ENCODE measurements at regions not wholly inside any gene's neighbourhood (a gene's known extent, or its start where the extent isn't known, plus 50 kb on each side); places are given as distances from the start of the nearest gene placed in this dataset.
A peak's percentile ranks its signal among the peaks of the same experiment; 100 is the strongest.
"Not testable (repeated sequence)": the region's sequence is repeated elsewhere in the genome, so short reads cannot be mapped to it uniquely, and the experiment has no call there.

DNA sequence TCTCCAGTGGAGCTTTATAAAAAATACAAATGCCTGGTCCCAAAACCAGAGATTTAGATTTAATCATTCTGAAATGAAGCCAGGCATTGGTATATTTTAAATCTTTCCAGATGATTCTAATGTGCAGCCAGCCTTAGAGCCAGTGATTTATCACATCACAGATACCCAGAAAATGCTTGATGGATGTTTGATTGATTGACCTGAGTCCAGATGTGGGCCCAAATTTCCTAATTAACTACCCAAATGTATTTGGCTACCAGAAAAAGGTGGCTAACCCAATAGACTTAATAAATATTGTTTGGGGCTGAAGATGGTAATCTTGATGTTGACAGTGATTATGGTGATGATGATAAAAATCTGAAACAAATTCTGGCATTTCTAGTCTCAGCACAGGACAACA, 93.1 kb downstream of the ABCC12 start:
- DNase-seq (no peak), FAIRE-seq (no peak), ATAC-seq (no peak)
- H3K9me3 ChIP-seq: no peaks in the 10 kb centered on the region
- no peaks in the 10 kb centered on the region for H3K36me3 ChIP-seq
- TF ChIP-seq, protein P1, sequence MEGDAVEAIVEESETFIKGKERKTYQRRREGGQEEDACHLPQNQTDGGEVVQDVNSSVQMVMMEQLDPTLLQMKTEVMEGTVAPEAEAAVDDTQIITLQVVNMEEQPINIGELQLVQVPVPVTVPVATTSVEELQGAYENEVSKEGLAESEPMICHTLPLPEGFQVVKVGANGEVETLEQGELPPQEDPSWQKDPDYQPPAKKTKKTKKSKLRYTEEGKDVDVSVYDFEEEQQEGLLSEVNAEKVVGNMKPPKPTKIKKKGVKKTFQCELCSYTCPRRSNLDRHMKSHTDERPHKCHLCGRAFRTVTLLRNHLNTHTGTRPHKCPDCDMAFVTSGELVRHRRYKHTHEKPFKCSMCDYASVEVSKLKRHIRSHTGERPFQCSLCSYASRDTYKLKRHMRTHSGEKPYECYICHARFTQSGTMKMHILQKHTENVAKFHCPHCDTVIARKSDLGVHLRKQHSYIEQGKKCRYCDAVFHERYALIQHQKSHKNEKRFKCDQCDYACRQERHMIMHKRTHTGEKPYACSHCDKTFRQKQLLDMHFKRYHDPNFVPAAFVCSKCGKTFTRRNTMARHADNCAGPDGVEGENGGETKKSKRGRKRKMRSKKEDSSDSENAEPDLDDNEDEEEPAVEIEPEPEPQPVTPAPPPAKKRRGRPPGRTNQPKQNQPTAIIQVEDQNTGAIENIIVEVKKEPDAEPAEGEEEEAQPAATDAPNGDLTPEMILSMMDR (IDR thresholded peaks at IDR 0.05): no peak
- no peak overlapping the region for H3K27ac ChIP-seq
- H3K4me1 ChIP-seq: no peaks in the 10 kb centered on the region
- intact Hi-C loops (cut with DNase I): no loop called here
- no peak overlapping the region for H3K4me3 ChIP-seq
- no peaks in the 10 kb centered on the region for H3K27me3 ChIP-seq

GRCh38 chr16:48059936-48060335, 95.9 kb downstream of the ABCC12 start:
- no peak for ATAC-seq
- DNase-seq: no peak
- Histone ChIP-seq H3K36me3 (no peaks in the 10 kb centered on the region), H3K27ac (no peak overlapping the region), H3K4me1 (no peaks in the 10 kb centered on the region), H3K27me3 (no peaks in the 10 kb centered on the region), H3K9me3 (no peaks in the 10 kb centered on the region), H3K4me3 (no peak overlapping the region)
- intact Hi-C loops (cut with DNase I): no loop called here
- WGBS, 2 donors: 93 to 94% methylated on average over 17 of the region's 17 CpGs
- FAIRE-seq: no peak
- TF ChIP-seq, protein P1 (IDR thresholded peaks at IDR 0.05): no peak

DNA sequence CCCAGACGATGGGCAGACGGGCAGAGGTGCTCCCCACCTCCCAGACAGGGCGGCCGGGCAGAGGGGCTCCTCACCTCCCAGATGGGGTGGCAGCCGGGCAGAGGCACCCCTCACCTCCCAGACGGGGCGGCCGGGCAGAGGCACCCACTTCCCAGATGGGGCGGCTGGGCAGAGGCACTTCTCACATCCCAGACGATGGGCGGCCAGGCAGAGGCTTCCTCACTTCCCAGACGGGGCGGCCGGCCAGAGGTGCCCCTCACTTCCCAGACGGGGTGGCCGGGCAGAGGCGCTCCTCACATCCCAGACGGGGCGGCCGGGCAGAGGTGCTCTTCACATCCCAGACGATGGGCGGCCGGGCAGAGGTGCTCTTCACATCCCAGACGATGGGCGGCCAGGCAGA, 96.6 kb downstream of the ABCC12 start:
- WGBS, 2 donors: 88 to 92% methylated on average over 14 to 25 of the region's 25 CpGs
- FAIRE-seq; ATAC-seq; H3K9me3 ChIP-seq; H3K27ac ChIP-seq; H3K4me3 ChIP-seq; H3K27me3 ChIP-seq; H3K4me1 ChIP-seq; H3K36me3 ChIP-seq; intact Hi-C loops (cut with DNase I): not testable (repeated sequence)
- DNase-seq: peak in 1 of 6 donors; percentile 72

DNA sequence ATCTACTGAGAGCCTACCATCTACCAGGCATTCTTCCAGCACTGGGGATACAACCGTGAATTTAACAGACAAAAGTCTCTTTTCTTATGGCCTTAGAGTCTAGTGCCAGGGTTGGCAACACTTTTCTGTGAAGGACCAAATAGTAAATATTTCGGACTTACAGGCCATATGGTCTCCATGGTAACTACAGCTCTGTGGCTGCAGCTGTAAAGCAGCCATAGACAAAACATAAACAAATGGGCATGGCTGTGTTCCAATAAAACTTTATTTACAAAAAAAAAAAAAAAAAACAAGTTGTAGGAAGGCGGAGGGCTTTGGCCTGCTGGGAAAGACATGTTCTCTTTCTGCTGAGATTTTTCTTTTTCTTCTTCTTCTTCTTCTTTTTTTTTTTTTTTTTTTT, 98.7 kb downstream of the ABCC12 start:
- FAIRE-seq (no peak), ATAC-seq (no peak), DNase-seq (no peak)
- Histone ChIP-seq H3K9me3 (no peaks in the 10 kb centered on the region), H3K4me1 (no peaks in the 10 kb centered on the region), H3K36me3 (no peaks in the 10 kb centered on the region), H3K27me3 (no peaks in the 10 kb centered on the region), H3K27ac (no peak overlapping the region), H3K4me3 (no peak overlapping the region)
- TF ChIP-seq, protein P1 (IDR thresholded peaks at IDR 0.05): no peak
- 81 to 84% methylated on average over 3 of the region's 3 CpGs for WGBS, 2 donors
- intact Hi-C loops (cut with DNase I): no loop called here

- TF ChIP-seq, protein P1 (IDR thresholded peaks at IDR 0.05): peak; percentile 50 to 73 (median 58)
- no peak for FAIRE-seq
- H3K4me3 ChIP-seq: no peak overlapping the region
These were observed 100.8 kb downstream of the ABCC12 start for GRCh38 chr16:48054881-48055601.

More at GRCh38 chr16:48054881-48055601, 100.8 kb downstream of the ABCC12 start:
- DNase-seq (peak in 4 of 6 donors; percentile 11 to 54 (median 30)), ATAC-seq (peak; percentile 67 to 91 (median 88))
- H3K27ac ChIP-seq: no peak overlapping the region
- intact Hi-C loops (cut with DNase I): loop anchor here in 1 of 3 donors (5.0 kb wide), 1 partner anchor 913 kb away; the partner anchor contains the start of gene NETO2
- no peaks in the 10 kb centered on the region for H3K27me3 ChIP-seq
- H3K9me3 ChIP-seq: no peaks in the 10 kb centered on the region
- H3K4me1 ChIP-seq: no peaks in the 10 kb centered on the region
- no peaks in the 10 kb centered on the region for H3K36me3 ChIP-seq
- 23 to 28% methylated on average over 24 of the region's 24 CpGs for WGBS, 2 donors

Data from pancreas (tissue), 10 donors.